ENCODE measurements at regions not wholly inside any gene's neighbourhood (a gene's known extent, or its start where the extent isn't known, plus 50 kb on each side); places are given as distances from the start of the nearest gene placed in this dataset.
A peak's percentile ranks its signal among the peaks of the same experiment; 100 is the strongest.
"Not testable (repeated sequence)": the region's sequence is repeated elsewhere in the genome, so short reads cannot be mapped to it uniquely, and the experiment has no call there.

GRCh38 chr6:135658481-135658880 lies 160.9 kb upstream of the AHI1 start:
- DNase-seq: no peak

- DNase-seq: no peak
Measured at GRCh38 chr6:135658916-135659315, 161.4 kb upstream of the AHI1 start.

GRCh38 chr6:135664527-135664926 lies 167.0 kb upstream of the AHI1 start:
- DNase-seq: no peak

GRCh38 chr6:135665935-135666334 lies 168.4 kb upstream of the AHI1 start:
- DNase-seq: no peak

GRCh38 chr6:135667691-135668455 lies 170.3 kb upstream of the AHI1 start:
- no peak for DNase-seq

GRCh38 chr6:135672256-135672655 lies 174.7 kb upstream of the AHI1 start:
- no peak for DNase-seq

- DNase-seq: no peak
Measured at GRCh38 chr6:135673501-135674309, 176.2 kb upstream of the AHI1 start.

GRCh38 chr6:135675026-135675425 lies 176.5 kb upstream of the PDE7B start:
- no peak for DNase-seq

- DNase-seq: peak; percentile 56
Measured at GRCh38 chr6:135675862-135676261, 175.6 kb upstream of the PDE7B start.

GRCh38 chr6:135680964-135681913 lies 170.3 kb upstream of the PDE7B start:
- DNase-seq: no peak

GRCh38 chr6:135686784-135687301 lies 164.7 kb upstream of the PDE7B start:
- DNase-seq: no peak

- not testable (repeated sequence) for DNase-seq
Measured at GRCh38 chr6:135688476-135688875, 163.0 kb upstream of the PDE7B start.

- no peak for DNase-seq
Measured at GRCh38 chr6:135692426-135692825, 159.1 kb upstream of the PDE7B start.

GRCh38 chr6:135693811-135694370 lies 157.6 kb upstream of the PDE7B start:
- DNase-seq: no peak

- no peak for DNase-seq
Measured at GRCh38 chr6:135699705-135700104, 151.8 kb upstream of the PDE7B start.

- DNase-seq: no peak
Measured at GRCh38 chr6:135701426-135701825, 150.1 kb upstream of the PDE7B start.

GRCh38 chr6:135703007-135703406 lies 148.5 kb upstream of the PDE7B start:
- DNase-seq: no peak

GRCh38 chr6:135703621-135704020 lies 147.9 kb upstream of the PDE7B start:
- no peak for DNase-seq

- no peak for DNase-seq
Measured at GRCh38 chr6:135707426-135707825, 144.1 kb upstream of the PDE7B start.

GRCh38 chr6:135710042-135710441 lies 141.5 kb upstream of the PDE7B start:
- DNase-seq: no peak

- no peak for DNase-seq
Measured at GRCh38 chr6:135722190-135722589, 129.3 kb upstream of the PDE7B start.

GRCh38 chr6:135722679-135723078 lies 128.8 kb upstream of the PDE7B start:
- DNase-seq: no peak

GRCh38 chr6:135728589-135728988 lies 122.9 kb upstream of the PDE7B start:
- no peak for DNase-seq

Measured in CD4-positive, alpha-beta T cell treated with Interleukin-12 subunit alpha and Interleukin-12 subunit beta, for 1 hour (primary cell).